Endothelial cell of umbilical vein (primary cell): ENCODE measurements at regions not wholly inside any gene's neighbourhood (a gene's known extent, or its start where the extent isn't known, plus 50 kb on each side); places are given as distances from the start of the nearest gene placed in this dataset.

ENCODE experiments used
- BruUV-seq: library from RNA; stranded (reverse); fragments of 400-500 nt; replicated peaks from 2 replicates; lab custom pipeline; 2021; lab: Mats Ljungman, UMichigan
- CTCF ChIA-PET: fragments of 300-600, 350-600 bp; sonication (Branson Sonifier 250); formaldehyde crosslinking; loops from one replicate; lab custom pipeline; 2021; ENCODE audit warnings: antibody characterized with exemption, inconsistent platforms; lab: Charles Lee
- POLR2A ChIA-PET: fragments of 300-600, 350-600 bp; sonication (Branson Sonifier 250); formaldehyde crosslinking; loops from one replicate; lab custom pipeline; 2021; ENCODE audit warnings: antibody characterized with exemption, inconsistent platforms; lab: Charles Lee
- DNase-seq: peaks from one replicate; pipeline ENCODE4 v3.0.0-alpha.2; 2011; ENCODE audit warnings: low read depth, low spot score
- FAIRE-seq: peaks from 2 replicates; lab custom pipeline; 2011; peaks lifted over from hg19 to GRCh38; lab: Jason Lieb, UNC
- H2AFZ ChIP-seq: 2 replicates; pipeline ENCODE4 v1.6.0; 2012; ENCODE audit warnings: low read depth, low read length, control low read depth, inconsistent platforms
- H3K27ac ChIP-seq: 2 replicates; pipeline ENCODE4 v1.5.1; 2011; ENCODE audit warnings: low read depth, mild to moderate bottlenecking, control low read depth, low read length, moderate library complexity; ENCODE audit not compliant: insufficient read depth
- H3K27me3 ChIP-seq, 2 experiments: 2 replicates each; pipeline versions ENCODE4 v1.6.0 to v1.6.1; 2011; ENCODE audit warnings: low read length in 2 of 2, mixed read lengths in 1 of 2; ENCODE audit not compliant: control insufficient read depth in 2 of 2, insufficient read depth in 2 of 2
- H3K36me3 ChIP-seq, 2 experiments: 2 replicates in 1 of 2; 3 replicates in 1 of 2; pipeline ENCODE4 v1.5.1; 2011; ENCODE audit warnings: low read length in 2 of 2, mild to moderate bottlenecking in 1 of 2, moderate library complexity in 1 of 2; ENCODE audit not compliant: control insufficient read depth in 2 of 2, insufficient read depth in 2 of 2; ENCODE audit errors: extremely low read depth in 1 of 2
- H3K4me1 ChIP-seq: 3 replicates; pipeline ENCODE4 v1.5.1; 2011; ENCODE audit warnings: mild to moderate bottlenecking, low read length; ENCODE audit not compliant: control insufficient read depth, insufficient read depth; ENCODE audit errors: extremely low read depth
- H3K4me2 ChIP-seq: 2 replicates; pipeline ENCODE4 v1.6.1; 2011; ENCODE audit warnings: low read length, control low read depth, mixed read lengths; ENCODE audit not compliant: insufficient read depth
- H3K4me3 ChIP-seq, 3 experiments: fragments of 200-600 bp in 1 of 3; sonication (generic), shearing (Covaris generic) in 1 of 3; replicated peaks in 1 of 3; 2 replicates each; pipeline ENCODE4 v1.5.1; 2011 to 2016; ENCODE audit warnings: control low read depth in 3 of 3, low read length in 3 of 3, mild to moderate bottlenecking in 2 of 3, inconsistent platforms in 1 of 3, low read depth in 1 of 3, moderate library complexity in 1 of 3; ENCODE audit not compliant: insufficient read depth in 1 of 3
- H3K79me2 ChIP-seq: 2 replicates; pipeline ENCODE4 v1.6.0; 2012; ENCODE audit warnings: low read length, inconsistent platforms; ENCODE audit not compliant: control insufficient read depth, insufficient read depth
- H3K9ac ChIP-seq: replicated peaks from 2 replicates; pipeline ENCODE3; 2011; ENCODE audit warnings: low read length, control low read depth; ENCODE audit not compliant: insufficient read depth; ENCODE audit errors: extremely low read depth
- H3K9me1 ChIP-seq: replicated peaks from 3 replicates; pipeline ENCODE4 v1.6.0; 2011; ENCODE audit warnings: mild to moderate bottlenecking, low read length; ENCODE audit not compliant: control insufficient read depth, insufficient read depth; ENCODE audit errors: extremely low read depth
- H3K9me3 ChIP-seq: replicated peaks from 2 replicates; pipeline ENCODE4 v1.5.1; 2012; ENCODE audit warnings: low read length, inconsistent platforms; ENCODE audit not compliant: control insufficient read depth, insufficient read depth
- H4K20me1 ChIP-seq: replicated peaks from 2 replicates; pipeline ENCODE3; 2011; ENCODE audit warnings: mild to moderate bottlenecking, low read length; ENCODE audit not compliant: control insufficient read depth, insufficient read depth; ENCODE audit errors: extremely low read depth
- FOS ChIP-seq: IDR thresholded peaks from 2 replicates; pipeline ENCODE4 v1.6.1; 2011; ENCODE audit warnings: mild to moderate bottlenecking, low read length, moderate library complexity, borderline replicate concordance; ENCODE audit not compliant: insufficient read depth
- GATA2 ChIP-seq: IDR thresholded peaks from 2 replicates; pipeline ENCODE4 v1.7.0; 2011; ENCODE audit warnings: low read depth, mild to moderate bottlenecking, moderate library complexity, mixed read lengths, low read length; ENCODE audit not compliant: insufficient read length, insufficient read depth
- JUN ChIP-seq: IDR thresholded peaks from 2 replicates; pipeline ENCODE4 v1.6.1; 2011; ENCODE audit warnings: borderline replicate concordance, low read depth; ENCODE audit not compliant: insufficient read length, insufficient read depth
- MYC ChIP-seq: IDR thresholded peaks from one replicate; pipeline ENCODE4 v1.6.1; 2011; ENCODE audit warnings: mild to moderate bottlenecking, low read depth, low read length
- POLR2A ChIP-seq: IDR thresholded peaks from 2 replicates; pipeline ENCODE4 v1.6.1; 2012; ENCODE audit warnings: low read depth, mild to moderate bottlenecking, control low read depth, low read length
- dilution Hi-C: fragments of 300-500 bp; cut with MboI; formaldehyde crosslinking; loops from one replicate; pipeline ENCODE4 v1.15.0; 2019; ENCODE audit warnings: low sequenced_read_pairs; ENCODE audit not compliant: extremely low pct_ligation_motif_present
- intact Hi-C: fragments of 100-400 bp; cut with micrococcal nuclease; formaldehyde crosslinking; loops from one replicate; pipeline ENCODE4 v1.10.0; 2022
- TF ChIP-seq, protein P1 (sequence below), 2 donors: IDR thresholded peaks; 1 replicate in 1 of 2; 2 replicates in 1 of 2; pipeline ENCODE4 v1.5.1; 2011; ENCODE audit warnings: low read length in 2 of 2, mild to moderate bottlenecking in 2 of 2, moderate library complexity in 2 of 2, control low read depth in 1 of 2, inconsistent platforms in 1 of 2, low read depth in 1 of 2; ENCODE audit not compliant: insufficient read depth in 1 of 2; ENCODE audit errors: extremely low read depth in 1 of 2
- TF ChIP-seq, protein P2 (sequence below): IDR thresholded peaks from 2 replicates; pipeline ENCODE4 v1.6.1; 2011; ENCODE audit not compliant: insufficient read depth, insufficient read length

DNA sequence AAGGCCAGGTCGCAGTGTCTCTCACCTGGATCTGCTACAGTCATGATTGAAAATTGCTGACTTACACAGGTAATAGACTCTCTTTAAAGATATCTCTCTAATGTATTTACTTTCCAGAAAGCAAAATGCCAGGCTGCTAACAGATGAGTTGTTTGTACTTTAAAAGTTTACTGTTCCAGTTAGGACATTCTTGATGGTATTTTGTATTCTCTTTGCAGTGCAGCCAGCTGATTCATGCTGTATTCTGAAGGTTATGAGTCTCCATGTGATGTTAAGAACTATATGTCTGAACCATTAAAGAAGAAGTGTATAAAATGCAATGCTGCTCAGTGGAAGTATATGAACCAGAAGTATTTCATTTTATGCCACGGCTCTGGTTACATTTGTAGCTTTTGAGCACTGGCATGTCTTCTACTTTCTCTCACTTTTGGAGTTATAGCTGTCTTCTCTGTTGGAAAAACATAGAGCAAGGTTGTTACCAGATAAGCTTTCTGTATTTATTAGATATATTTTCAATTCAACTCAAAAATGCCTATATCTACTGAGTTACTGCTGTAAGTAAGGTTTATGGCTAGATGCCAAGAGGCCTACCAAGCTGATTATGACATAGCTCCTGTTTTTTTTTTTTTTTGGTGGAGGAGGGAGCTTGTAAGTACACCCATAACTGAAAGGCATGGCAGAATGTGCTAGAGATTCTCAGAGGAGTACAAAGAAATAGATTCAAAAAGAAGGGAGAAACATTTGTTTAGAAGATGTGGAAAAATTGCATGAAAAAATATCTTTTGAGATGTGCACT is 130.5 kb upstream of the MAN1A1 start:
- dilution Hi-C loops (no loop called here), intact Hi-C loops (no loop called here)
- Histone ChIP-seq H3K4me1 (no peaks in the 10 kb centered on the region), H3K36me3 (no peaks in the 10 kb centered on the region), H3K79me2 (no peaks in the 10 kb centered on the region), H3K4me2 (no peak overlapping the region), H3K9ac (no peak overlapping the region), H3K9me1 (no peaks in the 10 kb centered on the region), H3K27ac (no peak overlapping the region), H4K20me1 (no peaks in the 10 kb centered on the region), H3K9me3 (no peaks in the 10 kb centered on the region), H2AFZ (no peak overlapping the region), H3K4me3 (no peak overlapping the region), H3K27me3 (no peaks in the 10 kb centered on the region)
- no TSS peak for BruUV-seq
- FAIRE-seq: no peak
- ChIA-PET POLR2A (no interaction called here), CTCF (no interaction called here)
- TF ChIP-seq, protein P1, sequence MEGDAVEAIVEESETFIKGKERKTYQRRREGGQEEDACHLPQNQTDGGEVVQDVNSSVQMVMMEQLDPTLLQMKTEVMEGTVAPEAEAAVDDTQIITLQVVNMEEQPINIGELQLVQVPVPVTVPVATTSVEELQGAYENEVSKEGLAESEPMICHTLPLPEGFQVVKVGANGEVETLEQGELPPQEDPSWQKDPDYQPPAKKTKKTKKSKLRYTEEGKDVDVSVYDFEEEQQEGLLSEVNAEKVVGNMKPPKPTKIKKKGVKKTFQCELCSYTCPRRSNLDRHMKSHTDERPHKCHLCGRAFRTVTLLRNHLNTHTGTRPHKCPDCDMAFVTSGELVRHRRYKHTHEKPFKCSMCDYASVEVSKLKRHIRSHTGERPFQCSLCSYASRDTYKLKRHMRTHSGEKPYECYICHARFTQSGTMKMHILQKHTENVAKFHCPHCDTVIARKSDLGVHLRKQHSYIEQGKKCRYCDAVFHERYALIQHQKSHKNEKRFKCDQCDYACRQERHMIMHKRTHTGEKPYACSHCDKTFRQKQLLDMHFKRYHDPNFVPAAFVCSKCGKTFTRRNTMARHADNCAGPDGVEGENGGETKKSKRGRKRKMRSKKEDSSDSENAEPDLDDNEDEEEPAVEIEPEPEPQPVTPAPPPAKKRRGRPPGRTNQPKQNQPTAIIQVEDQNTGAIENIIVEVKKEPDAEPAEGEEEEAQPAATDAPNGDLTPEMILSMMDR (IDR thresholded peaks at IDR 0.05; ENCODE audit: extremely low read depth in 1 of 2, insufficient read depth in 1 of 2, low read depth in 1 of 2, low read length in 2 of 2): no peak
- TF ChIP-seq JUN (no peak), GATA2 (no peak), MYC (no peak), POLR2A (no peak), FOS (no peak)
- TF ChIP-seq, protein P2, sequence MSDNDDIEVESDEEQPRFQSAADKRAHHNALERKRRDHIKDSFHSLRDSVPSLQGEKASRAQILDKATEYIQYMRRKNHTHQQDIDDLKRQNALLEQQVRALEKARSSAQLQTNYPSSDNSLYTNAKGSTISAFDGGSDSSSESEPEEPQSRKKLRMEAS: no peak
- DNase-seq: no peak
